Epithelial cell of esophagus (primary cell): ENCODE measurements at regions not wholly inside any gene's neighbourhood (a gene's known extent, or its start where the extent isn't known, plus 50 kb on each side); places are given as distances from the start of the nearest gene placed in this dataset.
"Not testable (repeated sequence)": the region's sequence is repeated elsewhere in the genome, so short reads cannot be mapped to it uniquely, and the experiment has no call there.

Experiments
- DNase-seq: peaks from one replicate; pipeline ENCODE4 v3.0.0; 2010; ENCODE audit warnings: low read depth
- H3K4me3 ChIP-seq: 2 replicates; pipeline ENCODE4 v1.5.1; 2011; ENCODE audit warnings: mild to moderate bottlenecking, low read length, control low read depth
- TF ChIP-seq, protein P1 (sequence below): IDR thresholded peaks from 2 replicates; pipeline ENCODE4 v1.5.1; 2011; ENCODE audit warnings: low read depth, mild to moderate bottlenecking, low read length, control low read depth, inconsistent platforms; ENCODE audit not compliant: insufficient read depth; ENCODE audit errors: missing control alignments

DNA sequence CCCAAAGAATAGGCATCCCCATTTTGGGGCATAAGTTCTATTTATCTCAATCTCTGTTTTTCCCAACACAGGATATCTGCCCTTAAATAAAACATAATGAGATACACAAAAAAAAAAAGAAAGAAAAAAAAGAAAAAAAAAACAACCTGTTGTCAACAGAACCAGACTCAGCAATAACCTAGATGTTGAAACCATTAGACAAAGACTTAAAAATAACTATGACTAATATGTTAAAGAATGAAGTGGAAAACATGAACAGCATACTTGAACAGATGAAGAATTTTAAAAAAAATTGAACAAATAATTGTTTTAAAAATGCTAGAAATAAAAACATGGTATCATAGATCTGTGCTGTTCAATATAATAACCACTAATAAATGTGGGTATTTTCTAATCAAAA lies 93.4 kb upstream of the RXFP1 start:
- TF ChIP-seq, protein P1, sequence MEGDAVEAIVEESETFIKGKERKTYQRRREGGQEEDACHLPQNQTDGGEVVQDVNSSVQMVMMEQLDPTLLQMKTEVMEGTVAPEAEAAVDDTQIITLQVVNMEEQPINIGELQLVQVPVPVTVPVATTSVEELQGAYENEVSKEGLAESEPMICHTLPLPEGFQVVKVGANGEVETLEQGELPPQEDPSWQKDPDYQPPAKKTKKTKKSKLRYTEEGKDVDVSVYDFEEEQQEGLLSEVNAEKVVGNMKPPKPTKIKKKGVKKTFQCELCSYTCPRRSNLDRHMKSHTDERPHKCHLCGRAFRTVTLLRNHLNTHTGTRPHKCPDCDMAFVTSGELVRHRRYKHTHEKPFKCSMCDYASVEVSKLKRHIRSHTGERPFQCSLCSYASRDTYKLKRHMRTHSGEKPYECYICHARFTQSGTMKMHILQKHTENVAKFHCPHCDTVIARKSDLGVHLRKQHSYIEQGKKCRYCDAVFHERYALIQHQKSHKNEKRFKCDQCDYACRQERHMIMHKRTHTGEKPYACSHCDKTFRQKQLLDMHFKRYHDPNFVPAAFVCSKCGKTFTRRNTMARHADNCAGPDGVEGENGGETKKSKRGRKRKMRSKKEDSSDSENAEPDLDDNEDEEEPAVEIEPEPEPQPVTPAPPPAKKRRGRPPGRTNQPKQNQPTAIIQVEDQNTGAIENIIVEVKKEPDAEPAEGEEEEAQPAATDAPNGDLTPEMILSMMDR: no peak
- DNase-seq: peak; percentile 37
- H3K4me3 ChIP-seq: no peak overlapping the region

DNA sequence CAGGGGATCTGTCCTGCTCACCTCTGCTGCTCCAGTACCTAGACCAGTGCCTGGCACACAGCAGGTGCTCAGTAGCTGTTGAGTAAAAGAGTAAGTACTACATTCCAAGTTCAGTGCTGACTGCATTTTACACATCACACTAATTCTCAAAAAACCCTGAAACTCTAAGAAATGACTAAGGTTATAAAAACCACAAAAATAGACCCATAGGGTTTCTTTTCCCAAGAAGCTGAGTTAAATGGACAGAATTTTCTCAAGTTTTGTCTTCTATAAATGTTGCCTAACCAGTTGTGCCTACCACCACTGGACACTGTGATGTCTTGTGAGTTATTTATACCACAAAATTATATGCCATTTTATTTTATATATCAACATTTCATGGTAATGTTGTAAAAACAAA lies 78.9 kb upstream of the RXFP1 start:
- no peak overlapping the region for H3K4me3 ChIP-seq
- TF ChIP-seq, protein P1: no peak
- no peak for DNase-seq

DNA sequence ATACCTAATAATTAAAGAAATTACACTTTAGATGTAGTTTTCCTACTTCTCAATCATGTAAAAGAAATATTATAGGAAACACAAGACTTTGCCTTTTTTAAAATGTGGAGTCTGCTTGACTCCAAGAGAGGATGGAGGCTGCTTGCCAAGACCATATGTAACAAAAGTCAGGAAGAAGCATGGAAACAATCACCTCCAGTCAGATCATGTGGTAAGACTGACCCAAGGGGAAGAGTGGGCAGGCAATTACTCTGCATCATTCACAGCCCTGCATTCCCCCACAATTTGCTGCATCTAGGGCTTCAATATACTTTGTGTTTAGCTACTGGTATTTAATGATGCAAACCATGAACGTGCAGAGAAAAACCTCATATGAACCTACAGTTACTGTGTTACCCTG lies 78.0 kb upstream of the RXFP1 start:
- no peak for DNase-seq
- TF ChIP-seq, protein P1: no peak

DNA sequence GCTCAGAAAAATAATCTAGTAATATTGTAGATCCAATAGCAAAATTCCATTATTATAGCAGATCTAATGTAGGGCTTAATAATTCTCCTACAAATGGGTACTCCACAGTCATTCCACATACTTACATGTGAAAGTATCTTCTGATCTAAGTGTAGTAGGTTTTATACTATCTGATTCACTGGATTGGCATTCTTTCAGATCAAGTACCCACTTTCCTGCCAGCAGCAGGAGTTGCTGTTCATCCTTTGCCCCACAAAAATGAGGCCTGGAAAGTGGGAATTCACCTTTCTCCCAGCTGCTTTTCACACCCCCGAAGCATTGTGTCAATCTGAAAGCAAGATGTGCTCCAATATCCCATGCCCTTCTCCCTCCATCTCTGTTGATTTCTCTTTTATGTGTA lies 77.1 kb upstream of the RXFP1 start:
- no peak overlapping the region for H3K4me3 ChIP-seq
- TF ChIP-seq, protein P1: no peak
- DNase-seq: peak; percentile 34

More for the DNA sequence above, 78.0 kb upstream of the RXFP1 start:
- no peak overlapping the region for H3K4me3 ChIP-seq

DNA sequence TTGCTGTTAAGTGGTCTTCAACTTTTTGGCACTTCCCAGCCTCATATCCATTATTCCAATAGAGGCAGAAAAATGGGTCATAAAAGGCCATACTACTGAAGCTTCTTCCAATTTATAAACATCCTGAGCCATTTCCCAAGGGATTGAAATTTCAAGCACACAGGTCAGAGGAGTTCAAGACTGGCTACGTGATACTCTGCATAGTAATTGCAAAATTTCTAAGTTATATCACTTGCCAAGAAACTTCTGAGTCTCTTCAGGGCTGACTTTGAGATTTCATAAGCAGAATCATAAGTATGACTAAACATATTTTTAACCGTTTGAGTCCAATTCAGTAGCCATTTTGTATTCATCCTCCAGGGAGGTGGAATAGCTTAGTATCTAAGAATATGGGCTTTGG lies 75.6 kb upstream of the RXFP1 start:
- DNase-seq: peak; percentile 78
- TF ChIP-seq, protein P1: no peak
- H3K4me3 ChIP-seq: no peak overlapping the region

DNA sequence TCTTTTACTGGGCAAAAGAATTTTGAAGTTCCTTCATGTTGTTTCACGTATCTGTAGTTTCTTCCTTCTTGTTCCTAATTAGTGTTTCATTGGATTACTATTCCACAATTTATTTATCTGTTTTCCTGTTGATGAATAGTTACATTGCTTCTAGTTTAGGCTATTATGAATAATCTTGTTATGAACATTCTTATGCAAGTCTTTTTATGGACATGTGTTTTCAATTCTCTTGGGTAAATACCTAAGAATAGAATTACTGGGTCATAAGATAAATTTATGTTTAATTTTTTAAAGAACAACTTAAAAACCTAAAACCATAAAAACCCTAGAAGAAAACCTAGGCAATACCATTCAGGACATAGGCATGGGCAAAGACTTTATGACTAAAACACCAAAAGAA lies 70.9 kb upstream of the RXFP1 start:
- no peak for DNase-seq
- TF ChIP-seq, protein P1: no peak
- H3K4me3 ChIP-seq: no peak overlapping the region

DNA sequence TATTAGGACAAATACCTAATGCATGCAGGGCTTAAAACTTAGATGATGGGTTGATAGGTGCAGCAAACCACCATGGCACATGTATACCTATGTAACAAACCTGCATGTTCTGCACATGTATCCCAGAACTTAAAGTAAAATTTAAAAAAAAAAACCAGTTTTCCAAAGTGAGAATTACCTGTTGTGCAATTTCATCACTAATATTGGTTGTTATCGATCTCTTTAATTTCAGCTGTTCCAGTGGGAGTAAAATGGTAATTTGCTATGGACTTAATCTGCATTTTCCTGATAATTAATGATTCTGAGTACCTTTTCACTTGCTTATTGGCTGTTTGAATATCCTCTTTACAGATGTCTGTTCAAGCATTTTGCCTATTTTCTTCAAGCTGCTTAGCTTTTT lies 69.6 kb upstream of the RXFP1 start:
- H3K4me3 ChIP-seq, DNase-seq: not testable (repeated sequence)
